H1 (cell line): ENCODE measurements at regions not wholly inside any gene's neighbourhood (a gene's known extent, or its start where the extent isn't known, plus 50 kb on each side); places are given as distances from the start of the nearest gene placed in this dataset.

Experiments
- CTCF ChIA-PET: fragments of 300-600 bp; sonication (Branson Sonifier 250); formaldehyde crosslinking; loops from one replicate; lab custom pipeline; 2021; ENCODE audit not compliant: partially characterized antibody; lab: Charles Lee
- POLR2A ChIA-PET: fragments of 300-600 bp; sonication (Branson Sonifier 250); formaldehyde crosslinking; loops from one replicate; lab custom pipeline; 2021; ENCODE audit warnings: inconsistent platforms; ENCODE audit not compliant: partially characterized antibody; lab: Charles Lee
- DNase-seq, 2 experiments: peaks; one replicate each; pipeline versions ENCODE4 v3.0.0 to v3.0.0-alpha.2; 2010 to 2022; ENCODE audit warnings: low spot score in 2 of 2, low read depth in 1 of 2, mixed read lengths in 1 of 2
- FAIRE-seq: peaks from 2 replicates; lab custom pipeline; 2011; peaks lifted over from hg19 to GRCh38; lab: Jason Lieb, UNC
- H2AFZ ChIP-seq: 2 replicates; pipeline ENCODE4 v1.8.1; 2012; ENCODE audit warnings: low read length, inconsistent platforms
- H2AK5ac ChIP-seq: 2 replicates; pipeline ENCODE4 v1.6.1; 2013; ENCODE audit warnings: low read depth, low read length
- H2BK120ac ChIP-seq: replicated peaks from 2 replicates; pipeline ENCODE3; 2013; ENCODE audit warnings: low read depth, low read length, inconsistent platforms
- H2BK12ac ChIP-seq: 2 replicates; pipeline ENCODE4 v1.6.1; 2013; ENCODE audit warnings: low read depth, low read length
- H2BK15ac ChIP-seq: 2 replicates; pipeline ENCODE4 v1.6.1; 2013; ENCODE audit warnings: low read length
- H2BK20ac ChIP-seq: 2 replicates; pipeline ENCODE4 v1.6.1; 2013; ENCODE audit warnings: low read length
- H2BK5ac ChIP-seq: 2 replicates; pipeline ENCODE4 v1.6.1; 2013; ENCODE audit warnings: low read depth, low read length
- H3K14ac ChIP-seq: 2 replicates; pipeline ENCODE4 v1.6.1; 2013; ENCODE audit warnings: inconsistent platforms; ENCODE audit not compliant: insufficient read length
- H3K18ac ChIP-seq: 2 replicates; pipeline ENCODE4 v1.6.1; 2013; ENCODE audit warnings: low read length; ENCODE audit errors: extremely low read depth
- H3K23ac ChIP-seq: 2 replicates; pipeline ENCODE4 v1.6.1; 2013; ENCODE audit warnings: inconsistent platforms; ENCODE audit not compliant: insufficient read length
- H3K23me2 ChIP-seq: 2 replicates; pipeline ENCODE4 v1.6.1; 2013; ENCODE audit warnings: low read depth, low read length
- H3K27ac ChIP-seq: 2 replicates; pipeline ENCODE4 v1.6.1; 2011; ENCODE audit warnings: low read depth, low read length, inconsistent platforms
- H3K27me3 ChIP-seq, 4 experiments: replicated peaks in 1 of 4; 1 replicate in 1 of 4; 2 replicates in 3 of 4; pipeline versions ENCODE4 v1.6.1 to v1.8.1; 2011 to 2013; ENCODE audit warnings: low read length in 3 of 4, mild to moderate bottlenecking in 3 of 4, inconsistent platforms in 2 of 4, mixed read lengths in 2 of 4, moderate library complexity in 1 of 4; ENCODE audit not compliant: control insufficient read depth in 3 of 4, insufficient read depth in 3 of 4; ENCODE audit errors: extremely low read depth in 1 of 4
- H3K36me3 ChIP-seq, 4 experiments: 2 replicates each; pipeline versions ENCODE4 v1.6.1 to v1.8.1; 2011 to 2013; ENCODE audit warnings: mild to moderate bottlenecking in 4 of 4, low read length in 3 of 4, moderate library complexity in 2 of 4, control low read depth in 1 of 4, inconsistent platforms in 1 of 4; ENCODE audit not compliant: insufficient read depth in 4 of 4, control insufficient read depth in 2 of 4
- H3K4ac ChIP-seq: replicated peaks from 2 replicates; pipeline ENCODE3; 2013; ENCODE audit warnings: low read length, low read depth, mixed read lengths, inconsistent platforms; ENCODE audit not compliant: insufficient read length
- H3K4me1 ChIP-seq, 4 experiments: replicated peaks in 1 of 4; 1 replicate in 1 of 4; 2 replicates in 3 of 4; pipeline versions ENCODE4 v1.6.1 to v1.8.1; 2011 to 2013; ENCODE audit warnings: low read length in 3 of 4, inconsistent platforms in 2 of 4, mixed read lengths in 1 of 4; ENCODE audit not compliant: insufficient read depth in 4 of 4, control insufficient read depth in 3 of 4
- H3K4me2 ChIP-seq, 2 experiments: 2 replicates each; pipeline versions ENCODE4 v1.6.1 to v1.8.1; 2011 to 2013; ENCODE audit warnings: low read depth in 2 of 2, low read length in 2 of 2, control low read depth in 1 of 2, inconsistent platforms in 1 of 2, mild to moderate bottlenecking in 1 of 2; ENCODE audit not compliant: insufficient read depth in 1 of 2
- H3K4me3 ChIP-seq, 4 experiments: fragments of 200-600, 300-600 bp in 1 of 4; sonication (generic), shearing (Covaris generic), sonication (Bioruptor Twin) in 1 of 4; 2 replicates each; pipeline versions ENCODE4 v1.5.1 to v1.8.1; 2011 to 2016; ENCODE audit warnings: low read length in 4 of 4, low read depth in 3 of 4, control low read depth in 2 of 4, inconsistent platforms in 2 of 4, mild to moderate bottlenecking in 2 of 4, mixed read lengths in 1 of 4, moderate library complexity in 1 of 4; ENCODE audit not compliant: insufficient read depth in 2 of 4; ENCODE audit errors: extremely low read depth in 1 of 4
- H3K56ac ChIP-seq: replicated peaks from 2 replicates; pipeline ENCODE3; 2013; ENCODE audit warnings: low read depth, mild to moderate bottlenecking, mixed read lengths, low read length, inconsistent platforms; ENCODE audit not compliant: insufficient read length
- H3K79me1 ChIP-seq: 2 replicates; pipeline ENCODE4 v1.6.1; 2013; ENCODE audit warnings: low read depth, low read length, control low read depth
- H3K79me2 ChIP-seq, 2 experiments: 2 replicates each; pipeline versions ENCODE4 v1.6.1 to v1.8.1; 2012 to 2013; ENCODE audit warnings: low read length in 2 of 2, mild to moderate bottlenecking in 2 of 2, inconsistent platforms in 1 of 2; ENCODE audit not compliant: insufficient read depth in 2 of 2, control insufficient read depth in 1 of 2
- H3K9ac ChIP-seq, 4 experiments: replicated peaks in 1 of 4; 1 replicate in 1 of 4; 2 replicates in 3 of 4; pipeline versions ENCODE4 v1.6.1 to v1.8.1; 2011 to 2013; ENCODE audit warnings: low read depth in 3 of 4, low read length in 3 of 4, control low read depth in 2 of 4, mild to moderate bottlenecking in 2 of 4, moderate library complexity in 2 of 4, inconsistent platforms in 1 of 4; ENCODE audit errors: extremely low read depth in 1 of 4
- H3K9me3 ChIP-seq, 2 experiments: 2 replicates each; pipeline versions ENCODE4 v1.6.1 to v1.8.1; 2012 to 2013; ENCODE audit warnings: mild to moderate bottlenecking in 2 of 2, moderate library complexity in 2 of 2, control low read depth in 1 of 2, inconsistent platforms in 1 of 2, low read depth in 1 of 2, low read length in 1 of 2, mixed read lengths in 1 of 2; ENCODE audit not compliant: insufficient read depth in 2 of 2
- H4K20me1 ChIP-seq, 2 experiments: replicated peaks in 1 of 2; 2 replicates each; pipeline versions ENCODE3 to v1.8.1; 2011 to 2013; ENCODE audit warnings: inconsistent platforms in 2 of 2, low read length in 2 of 2, mild to moderate bottlenecking in 1 of 2; ENCODE audit not compliant: insufficient read depth in 2 of 2, control insufficient read depth in 1 of 2
- H4K5ac ChIP-seq: 2 replicates; pipeline ENCODE4 v1.6.1; 2013; ENCODE audit warnings: low read length, low read depth, mixed read lengths, inconsistent platforms; ENCODE audit not compliant: insufficient read length
- H4K8ac ChIP-seq: 2 replicates; pipeline ENCODE4 v1.8.0; 2013; ENCODE audit warnings: mild to moderate bottlenecking, moderate library complexity, low read length, inconsistent platforms; ENCODE audit not compliant: insufficient read depth; ENCODE audit errors: extremely low read depth
- H4K91ac ChIP-seq: replicated peaks from 2 replicates; pipeline ENCODE3; 2013; ENCODE audit warnings: low read length, mixed read lengths, inconsistent platforms; ENCODE audit not compliant: insufficient read length
- ATF3 ChIP-seq: IDR thresholded peaks from 2 replicates; pipeline ENCODE4 v1.6.1; 2011; ENCODE audit warnings: low read depth, mild to moderate bottlenecking, low read length; ENCODE audit not compliant: insufficient read depth
- EZH2 ChIP-seq: fragments of 200-600 bp; sonication (generic); IDR thresholded peaks from 2 replicates; pipeline ENCODE4 v1.7.1; 2012; ENCODE audit warnings: low read depth, mild to moderate bottlenecking, moderate library complexity, low read length, inconsistent platforms; ENCODE audit not compliant: severe bottlenecking
- MAFK ChIP-seq: IDR thresholded peaks from 2 replicates; pipeline ENCODE4 v1.6.1; 2012; ENCODE audit warnings: low read depth, mild to moderate bottlenecking, improper control_type of control experiment, low read length
- WGBS, 2 experiments: shearing (Covaris generic) in 1 of 2; methylation state at CpG; one replicate each; pipeline versions ENCODE4 v1.1.6 to v1.1.7; 2013 to 2015; ENCODE audit warnings: low lambda C conversion rate in 2 of 2, mixed read lengths in 2 of 2, inconsistent platforms in 1 of 2, low coverage in 1 of 2, missing lambda C conversion rate in 1 of 2; ENCODE audit not compliant: insufficient replicate concordance in 2 of 2, insufficient coverage in 1 of 2, insufficient read length in 1 of 2; ENCODE audit errors: extremely low coverage in 1 of 2, missing lambda C conversion rate in 1 of 2; 5-methylcytosine and 5-hydroxymethylcytosine counted together

GRCh38 chr2:186042207-186043028, 303.8 kb downstream of the FSIP2 start:
- Histone ChIP-seq H2AFZ (no peak overlapping the region), H2BK12ac (no peak overlapping the region), H3K14ac (no peak overlapping the region), H3K27me3 (no peaks in the 10 kb centered on the region), H4K20me1 (no peaks in the 10 kb centered on the region), H3K23ac (no peak overlapping the region), H3K27ac (no peak overlapping the region), H3K79me2 (no peaks in the 10 kb centered on the region), H3K4me2 (no peak overlapping the region), H2BK20ac (no peak overlapping the region), H3K4me3 (no peak overlapping the region), H3K9ac (no peak overlapping the region), H3K36me3 (no peaks in the 10 kb centered on the region), H4K5ac (no peak overlapping the region), H3K23me2 (no peaks in the 10 kb centered on the region), H3K79me1 (no peaks in the 10 kb centered on the region), H2AK5ac (no peak overlapping the region), H2BK5ac (no peak overlapping the region), H2BK15ac (no peak overlapping the region), H3K4me1 (no peaks in the 10 kb centered on the region), H3K56ac (no peak overlapping the region), H4K91ac (no peak overlapping the region), H3K4ac (no peak overlapping the region), H4K8ac (no peak overlapping the region; the same call in 1 of the 2 replicates), H3K18ac (no peak overlapping the region), H3K9me3 (no peaks in the 10 kb centered on the region), H2BK120ac (no peak overlapping the region)
- FAIRE-seq (no peak), DNase-seq (no peak)
- ChIA-PET POLR2A (interaction anchor here (0.7 kb wide), 1 partner anchor 121 kb away, joined by 3 read pairs; no protein-coding TSS in a partner anchor), CTCF (interaction anchor here (0.9 kb wide), 1 partner anchor 13 kb away, joined by 4 read pairs; no protein-coding TSS in a partner anchor)
- 73% methylated on average over 5 of the region's 5 CpGs; no CpG with 5 or more reads in 1 of the 2 experiments for WGBS, 2 experiments
- TF ChIP-seq EZH2 (no peak), MAFK (no peak), ATF3 (no peak)
